SH-SY5Y (cell line): ENCODE measurements at regions not wholly inside any gene's neighbourhood (a gene's known extent, or its start where the extent isn't known, plus 50 kb on each side); places are given as distances from the start of the nearest gene placed in this dataset.

Experiments
- GATA2 ChIP-seq: IDR thresholded peaks from 2 replicates; pipeline ENCODE4 v1.6.1; 2011; ENCODE audit warnings: mild to moderate bottlenecking, low read depth, low read length
- GATA3 ChIP-seq: IDR thresholded peaks from 2 replicates; pipeline ENCODE4 v1.6.1; 2011; ENCODE audit warnings: low read depth, mild to moderate bottlenecking, low read length, moderate library complexity

DNA sequence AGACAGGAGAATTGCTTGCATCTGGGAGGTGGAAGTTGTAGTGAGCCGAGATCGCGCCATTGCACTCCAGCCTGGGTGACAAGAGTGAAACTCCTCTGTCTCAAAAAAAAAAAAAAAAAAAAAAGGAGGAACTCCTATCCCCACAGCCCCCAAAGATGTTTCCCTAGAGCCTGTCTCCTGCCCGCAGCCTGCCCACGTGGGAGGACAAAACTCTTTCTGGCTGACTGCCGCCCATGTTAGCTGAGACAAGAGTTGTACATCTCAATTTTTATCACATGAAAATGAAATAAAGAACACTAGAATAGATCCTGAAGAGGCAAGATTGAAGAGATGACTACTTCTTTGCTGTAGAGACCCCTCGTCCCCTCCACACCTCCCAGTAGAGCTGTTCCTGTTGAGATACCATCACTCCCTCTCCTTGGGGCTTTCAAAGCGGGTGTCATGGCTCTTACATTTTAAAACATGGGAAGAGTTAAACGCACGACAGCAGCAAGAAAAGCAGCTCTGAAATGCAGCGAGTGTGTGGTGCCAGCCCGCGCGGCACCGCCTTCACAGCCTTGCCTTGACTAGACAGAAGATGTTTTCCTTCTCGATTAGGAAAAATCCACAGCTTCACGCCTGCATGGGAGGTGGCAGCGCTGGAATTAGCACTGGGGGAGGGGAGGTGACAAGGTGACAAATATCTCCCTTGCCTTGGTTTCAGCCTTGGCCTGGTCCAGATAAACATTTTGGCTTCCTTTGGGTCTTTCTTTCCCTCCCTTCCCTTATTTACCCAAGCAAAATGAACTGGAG lies 253.4 kb upstream of the CSF3R start:
- TF ChIP-seq GATA2, result no peak
- TF ChIP-seq GATA3, result no peak
